HG03342 (cell line): ENCODE measurements at regions not wholly inside any gene's neighbourhood (a gene's known extent, or its start where the extent isn't known, plus 50 kb on each side); places are given as distances from the start of the nearest gene placed in this dataset.
"Not testable (repeated sequence)": the region's sequence is repeated elsewhere in the genome, so short reads cannot be mapped to it uniquely, and the experiment has no call there.

Experiments
- ATAC-seq: cut with Tn5 transposase; IDR thresholded peaks from one replicate; pipeline ENCODE4 v1.9.1; 2021; ENCODE audit warnings: mild to moderate bottlenecking, moderate library complexity; ENCODE audit not compliant: unreplicated experiment

DNA sequence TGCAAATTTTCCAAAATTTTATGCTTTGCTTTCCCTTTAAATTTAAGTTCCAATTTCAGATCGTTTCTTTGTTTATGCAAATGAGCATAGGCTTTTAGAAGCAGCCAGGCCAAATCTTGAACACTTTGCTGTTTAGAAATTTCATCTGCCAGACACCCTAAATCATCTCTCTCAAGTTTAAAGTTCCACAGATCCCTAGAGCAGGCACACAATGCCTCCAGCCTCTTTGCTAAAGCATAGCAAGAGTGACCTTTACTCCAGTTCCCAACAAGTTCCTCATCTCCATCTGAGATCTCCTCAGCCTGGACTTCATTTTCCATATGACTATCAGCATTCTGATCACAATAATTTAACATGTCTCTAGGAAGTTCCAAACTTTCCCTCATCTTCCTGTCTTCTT is 254.5 kb downstream of the DLL1 start:
- not testable (repeated sequence) for ATAC-seq

DNA sequence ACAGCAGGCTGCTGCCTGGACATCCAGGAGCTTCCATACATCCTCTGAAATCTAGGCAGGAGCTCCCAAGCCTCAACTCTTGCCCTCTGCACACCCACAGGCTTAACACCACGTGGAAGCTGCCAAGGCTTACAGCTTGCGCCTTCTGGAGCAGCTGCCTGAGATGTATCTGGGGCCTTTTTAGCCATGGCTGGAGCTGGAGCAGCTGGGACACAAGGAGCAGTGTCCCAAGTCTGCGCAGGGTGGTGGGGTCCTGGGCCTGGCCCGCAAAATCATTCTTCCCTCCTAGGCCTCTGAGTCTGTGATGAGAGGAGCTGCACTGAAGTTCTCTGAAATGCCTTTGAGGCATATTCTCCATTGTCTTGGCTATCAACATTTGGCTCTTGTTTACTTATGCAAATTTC is 255.0 kb downstream of the DLL1 start:
- ATAC-seq: no peak

DNA sequence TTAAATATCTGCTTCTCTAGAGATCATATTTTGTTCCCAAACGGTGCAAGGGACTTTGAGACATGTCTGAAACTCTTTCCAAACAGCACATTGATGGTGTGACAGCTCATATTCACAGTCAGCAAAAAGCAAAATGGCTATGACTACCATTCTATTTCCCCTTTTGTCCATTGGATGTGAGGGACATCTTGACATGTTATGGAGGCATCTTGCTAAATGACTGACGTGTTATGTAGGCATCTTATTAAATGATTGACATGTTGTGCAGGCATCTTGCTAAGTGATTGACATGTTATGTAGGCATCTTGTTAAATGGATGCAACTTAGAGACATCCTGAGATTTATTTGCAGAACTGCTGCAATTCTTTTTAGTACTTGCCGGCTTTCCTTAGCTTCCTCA is 255.8 kb downstream of the DLL1 start:
- no peak for ATAC-seq

DNA sequence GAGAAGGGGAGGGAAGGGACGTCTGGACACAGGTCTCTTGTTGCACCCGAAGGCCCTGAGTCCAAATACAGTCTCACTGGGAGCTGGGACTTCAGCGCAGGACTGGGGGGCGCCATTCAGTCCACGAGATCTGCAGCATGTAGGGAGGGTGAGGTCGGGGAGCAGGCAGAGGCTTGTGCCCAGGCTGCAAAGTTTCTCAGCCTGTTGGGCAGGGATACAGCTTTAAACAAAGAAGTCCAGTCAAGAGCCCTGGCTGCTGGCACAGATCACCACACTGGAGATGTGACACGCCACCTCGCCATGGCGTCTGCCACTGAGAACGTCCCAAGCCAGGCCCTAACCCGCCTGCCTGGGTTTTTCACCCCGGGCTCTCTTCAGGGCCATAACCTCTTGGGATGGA is 256.6 kb downstream of the DLL1 start:
- no peak for ATAC-seq

DNA sequence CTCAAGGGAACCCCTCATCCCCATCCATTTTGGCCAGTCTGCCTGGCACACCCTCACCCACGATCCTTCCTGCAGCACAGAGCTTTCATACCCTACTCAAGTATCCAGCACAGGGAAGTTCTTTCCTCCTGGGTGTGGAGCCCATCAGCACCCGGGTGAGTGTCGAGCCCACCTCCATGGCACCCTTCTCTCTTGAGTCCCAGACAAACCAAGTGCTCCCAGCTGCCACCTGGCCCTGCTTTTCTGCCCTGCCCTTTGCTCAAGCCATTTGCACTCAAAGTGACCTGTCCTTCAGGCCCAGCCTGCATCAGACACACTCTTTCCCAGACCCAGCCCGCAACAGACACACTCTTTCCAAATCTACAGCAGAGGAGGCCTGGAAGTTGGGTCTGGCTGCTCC is 257.2 kb downstream of the DLL1 start:
- no peak for ATAC-seq

DNA sequence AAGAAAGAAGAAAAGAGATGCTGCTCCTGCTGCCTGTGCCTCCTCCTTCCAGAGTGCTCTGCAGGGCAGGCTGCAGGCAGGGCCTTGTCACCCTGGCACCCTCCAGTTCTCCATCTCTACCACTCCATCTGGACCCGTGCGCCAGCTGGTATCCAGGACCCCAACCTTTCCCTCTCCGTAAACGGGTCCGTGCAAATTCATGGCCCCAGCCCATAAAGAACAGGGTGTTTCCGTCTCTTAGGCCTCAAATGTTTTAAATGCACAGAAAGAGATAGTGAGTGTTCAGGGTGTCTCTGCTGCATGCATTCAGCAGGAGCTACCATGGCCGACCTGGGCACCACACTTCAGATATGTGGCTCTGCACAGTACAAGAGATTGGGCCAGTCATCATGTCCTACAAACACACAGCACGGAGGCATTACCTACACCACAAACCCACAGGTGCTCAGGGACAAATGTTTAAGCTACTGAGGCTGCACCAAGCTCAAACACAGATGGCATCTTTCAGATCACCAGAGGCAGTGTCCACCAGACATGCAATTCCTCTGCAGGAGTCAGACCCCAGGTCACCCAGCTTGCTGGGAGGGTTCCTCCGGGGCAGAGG is 258.1 kb downstream of the DLL1 start:
- ATAC-seq: no peak

DNA sequence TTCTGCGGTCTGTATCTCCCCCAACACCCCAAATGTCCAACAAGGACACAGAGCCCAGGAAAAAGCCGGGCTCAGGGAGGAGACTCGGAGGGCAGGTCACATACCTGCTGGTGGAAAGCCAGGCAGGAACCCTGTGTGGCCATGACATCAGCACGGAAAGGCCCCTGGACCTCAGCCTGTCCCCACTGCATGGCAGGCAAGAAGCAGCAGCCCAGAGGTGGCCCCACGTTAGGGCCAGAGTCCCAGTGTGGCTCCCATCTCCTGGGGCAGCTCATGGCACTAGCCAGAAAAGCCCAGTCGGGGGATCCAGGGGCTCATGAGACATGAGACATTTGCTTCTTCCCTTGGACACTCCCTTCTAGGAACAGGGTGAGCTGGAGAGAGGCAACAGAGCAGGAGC is 258.7 kb downstream of the DLL1 start:
- no peak for ATAC-seq

DNA sequence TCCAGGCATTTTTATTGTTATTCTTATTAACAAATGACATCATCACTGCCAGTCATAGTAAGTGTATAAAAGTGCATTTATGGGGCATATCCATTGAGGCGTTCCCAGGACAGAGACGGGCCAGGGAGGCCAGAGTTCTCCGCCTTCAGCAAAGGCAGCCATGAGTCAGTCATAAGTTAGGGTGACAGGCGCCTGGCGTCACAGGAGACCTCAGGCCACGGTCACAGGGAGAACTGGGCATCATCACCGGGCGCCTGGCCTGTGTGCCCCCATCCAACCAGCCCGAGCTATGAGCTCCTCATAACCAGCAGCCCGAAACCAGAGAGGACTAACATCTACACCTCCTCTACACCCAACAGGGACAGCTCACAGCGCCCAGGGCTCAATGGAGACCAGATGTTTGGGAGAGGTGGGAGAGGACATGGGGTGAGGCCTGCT is 259.2 kb downstream of the DLL1 start:
- ATAC-seq: no peak

DNA sequence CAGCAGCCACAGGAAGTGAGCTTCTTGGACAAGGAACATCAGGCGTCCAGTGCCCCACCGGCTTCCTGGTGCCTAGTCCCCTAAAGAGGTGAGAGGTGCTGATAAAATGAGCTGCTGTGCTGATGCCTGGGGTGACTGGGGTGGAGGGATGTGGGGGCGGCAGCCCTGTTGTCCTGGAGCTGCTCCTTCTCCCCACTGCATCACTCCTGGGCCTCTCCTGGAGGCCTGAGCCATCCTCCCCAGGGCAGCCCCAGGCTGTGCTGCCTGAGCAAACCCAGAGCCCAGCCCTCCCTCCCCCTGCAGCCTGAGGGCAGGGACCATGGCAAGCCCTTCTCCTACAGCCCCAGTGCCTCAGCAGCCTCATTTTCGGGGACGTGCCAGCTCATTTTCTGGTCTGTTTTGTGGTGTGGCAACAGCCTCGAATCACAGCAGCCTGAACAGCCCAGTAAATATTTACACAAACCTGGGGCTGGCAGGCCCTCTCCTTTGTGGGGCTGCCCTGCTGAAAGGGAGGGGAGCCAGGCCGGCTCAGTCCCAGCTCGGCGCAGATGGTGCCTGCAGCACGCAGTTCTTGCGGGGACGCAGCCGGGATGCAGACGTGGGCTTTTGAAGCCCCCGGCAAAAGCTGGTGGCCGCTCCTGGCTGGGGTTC is 259.9 kb downstream of the DLL1 start:
- no peak for ATAC-seq

DNA sequence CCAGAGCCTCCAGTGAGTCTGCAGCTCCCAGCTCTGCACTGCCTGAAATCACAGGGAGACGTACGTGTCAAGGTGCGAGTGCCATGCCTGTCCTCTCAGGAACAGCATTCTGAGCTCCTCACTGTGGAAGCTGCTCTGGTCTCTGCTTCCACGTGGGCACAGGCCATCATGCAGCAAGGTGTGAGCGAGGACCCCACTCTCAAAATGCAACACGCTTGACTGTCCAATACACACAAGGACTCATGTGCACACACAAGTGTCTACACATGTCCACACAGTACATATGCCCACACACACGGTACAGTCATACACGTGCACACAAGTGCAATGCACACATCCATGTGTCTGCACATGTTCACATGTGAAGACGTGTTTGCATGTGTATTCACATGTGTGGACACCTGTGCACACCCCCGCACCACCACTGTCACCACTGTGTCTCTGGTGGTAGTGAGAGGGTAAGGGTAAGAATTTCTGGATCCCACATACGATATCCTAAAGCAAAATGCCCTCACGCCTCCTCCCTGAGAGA is 260.5 kb downstream of the DLL1 start:
- ATAC-seq: no peak

DNA sequence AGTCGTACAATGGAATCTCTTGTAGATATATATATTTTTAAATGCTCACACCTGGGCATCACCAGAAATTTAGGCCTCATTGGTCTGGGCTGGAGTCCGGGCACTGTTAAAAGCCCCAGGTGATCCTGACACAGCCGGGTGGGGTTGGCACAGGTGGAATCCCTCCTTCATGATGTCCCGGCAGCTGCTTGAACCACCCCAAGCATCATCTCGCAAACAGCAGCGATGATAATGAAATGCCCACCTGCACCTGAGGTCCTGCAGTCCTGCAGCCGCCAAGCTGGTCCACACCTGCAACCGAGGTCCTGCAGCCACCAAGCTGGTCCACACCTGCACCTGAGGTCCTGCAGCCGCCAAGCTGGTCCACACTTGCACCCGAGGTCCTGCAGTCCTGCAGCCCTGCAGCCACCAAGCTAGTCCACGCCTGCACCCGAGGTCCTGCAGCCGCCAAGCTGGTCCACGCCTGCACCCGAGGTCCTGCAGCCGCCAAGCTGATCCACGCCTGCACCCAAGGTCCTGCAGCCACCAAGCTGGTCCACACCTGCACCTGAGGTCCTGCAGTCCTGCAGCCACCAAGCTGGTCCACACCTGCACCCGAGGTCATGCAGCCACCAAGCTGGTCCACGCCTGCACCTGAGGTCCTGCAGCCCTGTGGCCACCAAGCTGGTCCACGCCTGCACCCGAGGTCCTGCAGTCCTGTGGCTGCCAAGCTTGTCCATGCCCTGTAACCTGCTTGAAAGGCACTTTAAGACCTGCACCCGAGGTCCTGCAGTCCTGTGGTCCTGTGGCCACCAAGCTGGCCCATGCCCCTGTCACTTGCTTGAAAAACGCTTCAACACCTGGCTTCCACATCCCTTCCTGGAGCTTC is 261.2 kb downstream of the DLL1 start:
- no peak for ATAC-seq

DNA sequence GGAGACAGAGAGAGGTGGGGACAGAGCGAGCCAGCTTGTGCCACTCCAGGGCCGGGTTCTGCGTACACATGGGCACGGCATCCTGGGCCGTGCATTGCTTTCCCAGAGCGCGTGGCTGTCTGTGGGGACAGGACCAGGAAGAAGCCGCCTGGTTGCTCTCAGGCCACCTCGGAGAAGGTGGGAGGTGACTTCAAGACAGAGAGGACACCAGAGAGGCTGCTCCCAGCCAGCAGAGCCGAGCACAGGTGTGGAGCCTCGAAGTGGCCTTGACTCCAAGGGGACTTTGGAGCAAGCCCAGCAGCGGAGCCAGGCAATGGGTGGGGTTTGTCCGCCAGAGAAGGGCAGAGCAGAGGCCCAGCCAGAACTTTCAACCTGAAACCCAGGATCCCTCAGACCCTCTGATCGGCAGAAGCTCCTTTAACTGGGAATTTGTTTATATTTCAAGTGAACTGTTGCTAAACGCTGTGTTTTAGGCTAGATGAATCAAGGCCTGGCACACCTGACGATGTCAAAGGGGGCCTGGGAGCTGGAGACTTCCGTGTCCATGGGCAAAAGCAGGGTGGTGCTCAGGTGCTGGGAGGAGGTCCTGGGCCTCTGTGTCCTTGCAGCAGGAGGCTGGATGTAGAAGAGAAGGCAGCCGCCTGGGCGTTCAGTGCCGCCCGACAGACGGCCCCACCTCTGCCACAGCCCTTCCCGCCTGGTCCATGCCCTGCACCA is 262.1 kb downstream of the DLL1 start:
- no peak for ATAC-seq

DNA sequence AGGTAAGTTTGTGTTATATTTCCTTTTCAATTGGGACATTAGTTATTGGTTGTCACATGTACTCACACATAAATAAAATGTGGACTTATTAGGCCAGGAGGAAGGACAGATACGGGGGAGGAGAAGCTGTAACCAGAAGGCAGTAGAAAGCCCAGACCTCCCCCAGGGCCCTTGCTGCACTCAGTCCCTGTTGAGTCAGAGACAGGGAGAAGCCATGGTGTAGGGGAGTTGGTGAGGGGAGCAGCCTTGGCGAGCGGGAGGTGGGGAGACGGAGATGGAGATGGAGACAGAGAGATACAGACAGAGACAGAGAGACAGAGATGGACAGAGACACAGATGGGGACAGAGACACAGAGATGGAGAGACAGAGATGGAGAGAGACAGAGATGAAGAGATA is 263.2 kb downstream of the DLL1 start:
- ATAC-seq: no peak

DNA sequence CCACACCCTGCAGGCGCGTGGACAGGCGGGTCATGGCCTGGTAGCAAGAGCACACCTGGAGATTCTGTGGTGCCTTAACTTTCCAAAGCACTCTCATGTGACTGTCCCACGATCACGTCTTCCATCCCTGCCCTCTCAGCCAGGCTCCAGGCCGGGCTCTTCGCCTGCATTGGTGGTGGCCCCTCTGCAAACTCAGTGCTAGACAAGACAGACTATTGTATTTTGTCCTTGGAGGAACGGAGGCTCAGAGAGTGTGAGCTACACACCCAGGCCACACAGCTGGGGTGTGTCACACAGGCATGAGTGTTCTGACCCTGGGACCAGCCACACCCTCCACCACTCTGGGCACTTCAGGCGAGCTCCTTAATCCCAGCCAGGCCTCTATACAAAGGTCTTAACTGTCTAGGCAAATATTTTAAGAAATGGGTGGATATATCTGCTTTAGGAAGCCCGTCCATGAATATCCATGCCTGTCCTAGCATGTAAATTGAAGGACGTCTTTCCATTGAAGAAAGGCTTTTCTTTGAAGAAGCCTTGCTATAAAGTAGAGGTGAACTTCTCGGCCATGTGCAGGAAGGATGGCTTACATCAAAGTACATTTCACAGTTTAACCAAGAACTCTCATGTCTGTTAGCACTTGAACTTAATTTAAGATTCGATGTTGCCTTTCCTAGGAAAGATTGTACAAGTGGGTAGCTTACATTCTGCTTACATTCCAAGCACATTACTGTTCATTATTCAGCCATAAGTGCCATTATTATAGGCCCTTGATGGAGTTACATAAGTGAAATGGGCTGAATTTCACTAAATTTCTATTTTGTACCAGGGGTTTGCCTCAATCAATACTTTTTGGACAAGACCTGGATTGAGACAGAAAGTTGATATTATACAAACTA is 263.9 kb downstream of the DLL1 start:
- no peak for ATAC-seq

DNA sequence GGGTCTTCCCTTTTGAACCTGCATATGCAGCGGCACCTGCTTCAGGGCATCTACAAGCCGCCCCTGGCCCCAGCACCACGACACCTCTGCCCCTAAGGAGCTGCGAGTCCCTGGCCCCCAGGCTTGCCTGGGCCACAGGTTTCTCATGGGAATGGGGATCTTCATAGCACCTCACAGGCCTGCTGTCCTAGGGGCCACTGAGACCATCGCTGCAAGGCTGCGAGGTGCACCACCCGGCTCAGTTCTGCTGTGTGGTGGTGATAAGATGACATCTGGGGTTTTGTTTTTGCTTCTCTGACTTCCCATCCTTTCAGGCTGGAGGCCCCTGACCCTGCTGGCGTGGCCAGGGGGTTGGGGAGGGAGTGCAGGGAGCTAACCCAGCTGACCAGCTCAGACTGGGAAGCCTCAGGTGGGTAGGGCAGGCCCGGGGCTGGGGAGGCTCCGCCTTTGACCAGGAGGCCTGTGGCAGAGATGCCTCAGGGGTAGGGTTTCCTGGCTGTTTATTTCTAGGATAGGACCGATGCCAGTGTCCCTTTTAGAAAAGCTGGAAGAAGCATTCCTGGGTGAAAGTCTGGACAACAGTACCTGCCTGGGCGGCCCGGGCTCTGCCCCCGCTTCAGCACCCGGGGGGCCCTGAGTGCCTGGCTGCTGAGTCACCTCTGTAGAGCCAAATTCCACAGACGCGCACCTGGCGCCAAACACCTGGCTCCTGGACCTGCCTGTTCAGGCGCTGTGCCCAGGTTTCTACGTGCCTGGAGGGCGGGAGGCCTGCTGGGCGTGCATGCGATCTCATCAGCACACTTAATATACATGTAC is 264.7 kb downstream of the DLL1 start:
- ATAC-seq: no peak

DNA sequence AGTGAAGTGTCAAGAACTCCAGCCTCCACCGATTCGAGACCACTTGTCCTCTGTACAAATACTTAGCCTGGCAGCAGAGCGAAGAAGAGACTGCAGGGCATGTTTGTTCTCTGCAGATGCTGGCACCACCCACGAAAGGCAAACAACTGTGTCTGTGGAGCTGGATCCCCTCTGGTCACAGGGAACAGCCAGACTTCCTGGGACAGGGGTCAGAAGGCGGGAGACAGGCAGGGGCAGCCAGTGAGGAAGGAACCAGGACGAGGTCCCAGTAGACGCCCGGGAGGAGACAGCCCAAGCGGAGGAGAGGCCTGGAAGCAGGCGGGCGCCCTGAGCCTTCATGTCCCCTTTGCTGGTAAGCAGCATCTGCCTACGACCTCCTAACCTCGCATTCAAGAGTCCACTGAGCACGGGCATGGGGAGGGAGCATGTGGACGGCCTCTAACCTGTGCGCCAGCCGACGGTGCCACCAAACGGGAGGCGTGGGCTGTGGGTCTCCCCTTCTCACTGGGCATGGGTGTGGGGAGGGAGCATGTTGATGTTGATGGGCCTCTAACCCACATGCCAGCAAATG is 265.5 kb downstream of the DLL1 start:
- ATAC-seq: no peak

DNA sequence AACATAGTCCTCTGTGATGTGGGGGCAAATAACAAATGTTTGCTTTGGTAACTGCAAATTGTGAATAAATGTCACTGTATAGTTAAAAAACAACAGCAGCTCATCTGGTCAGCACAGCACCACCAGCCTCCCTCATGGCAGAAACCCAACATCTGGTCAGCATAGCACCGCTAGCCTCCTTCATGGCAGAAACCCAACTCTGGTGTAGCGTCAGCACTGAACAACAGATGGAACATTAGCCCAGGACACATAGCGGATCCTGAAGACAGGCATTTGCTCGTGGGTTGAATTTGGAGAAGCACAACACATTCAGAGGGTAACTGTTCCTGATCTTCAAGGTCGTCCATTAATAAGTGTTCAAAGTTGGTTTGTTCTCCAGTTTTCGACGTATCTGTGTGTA is 265.9 kb downstream of the DLL1 start:
- ATAC-seq: no peak

DNA sequence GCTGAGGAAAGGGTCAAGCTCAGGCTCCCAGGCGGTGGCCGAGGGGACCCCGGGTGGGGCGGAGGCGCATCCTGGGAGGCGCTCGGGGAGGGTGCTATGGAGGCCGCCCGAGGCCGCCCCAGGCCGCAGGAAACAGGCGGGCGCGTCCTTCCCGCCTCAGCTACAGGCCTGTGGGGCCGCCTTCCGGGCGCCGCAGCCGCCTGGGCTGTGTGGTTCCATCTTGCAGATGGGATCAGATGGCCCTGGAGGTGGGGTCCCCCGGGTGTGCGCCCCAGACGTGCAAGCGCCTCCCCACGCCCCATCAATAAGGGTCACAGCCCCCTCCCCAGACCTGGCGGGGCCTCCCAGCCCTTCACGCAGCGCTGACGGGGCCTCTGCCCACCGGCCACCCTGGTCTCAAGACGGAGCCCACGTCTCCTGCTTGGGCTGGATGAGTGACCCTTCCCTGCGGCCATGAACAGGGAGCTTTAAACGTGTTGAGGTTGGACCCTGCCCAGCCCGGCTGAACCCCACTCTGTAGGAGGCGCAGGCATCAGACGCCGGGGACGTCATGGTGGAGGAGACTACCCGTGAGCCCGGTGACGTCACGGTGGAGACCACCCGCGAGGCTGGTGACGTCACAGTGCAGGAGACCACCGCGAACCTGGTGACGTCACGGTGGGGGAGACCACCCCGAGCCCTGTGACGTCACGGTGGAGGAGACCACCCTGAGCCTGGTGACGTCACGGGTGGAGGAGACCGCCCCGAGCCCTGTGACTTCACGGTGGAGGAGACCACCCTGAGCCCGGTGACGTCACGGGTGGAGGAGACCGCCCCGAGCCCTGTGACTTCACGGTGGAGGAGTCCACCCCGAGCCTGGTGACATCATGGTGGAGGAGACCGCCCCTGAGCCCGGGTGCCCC is 267.0 kb downstream of the DLL1 start:
- ATAC-seq: no peak
